GM23248 (cell line): ENCODE measurements at regions not wholly inside any gene's neighbourhood (a gene's known extent, or its start where the extent isn't known, plus 50 kb on each side); places are given as distances from the start of the nearest gene placed in this dataset.
A peak's percentile ranks its signal among the peaks of the same experiment; 100 is the strongest.

Experiments used
- DNase-seq: peaks from one replicate; pipeline ENCODE4 v3.0.0-alpha.2; 2015
- H2AFZ ChIP-seq: fragments of 200-600 bp; sonication (generic); 2 replicates; pipeline ENCODE4 v1.6.1; 2016; ENCODE audit warnings: antibody characterized with exemption
- H3F3A ChIP-seq: fragments of 200-600 bp; sonication (generic); 2 replicates; pipeline ENCODE4 v1.6.1; 2016; ENCODE audit warnings: mild to moderate bottlenecking, antibody characterized with exemption, mixed run types; ENCODE audit not compliant: insufficient read depth
- H3K27ac ChIP-seq: fragments of 200-600 bp; sonication (generic); 2 replicates; pipeline ENCODE4 v1.5.1; 2016; ENCODE audit warnings: mild to moderate bottlenecking
- H3K27me3 ChIP-seq: fragments of 200-600 bp; sonication (generic); replicated peaks from 2 replicates; pipeline ENCODE4 v1.6.1; 2016; ENCODE audit warnings: mild to moderate bottlenecking; ENCODE audit not compliant: insufficient read depth
- H3K36me3 ChIP-seq: fragments of 200-600 bp; sonication (generic); 2 replicates; pipeline ENCODE4 v1.6.1; 2016; ENCODE audit warnings: low read depth, mild to moderate bottlenecking
- H3K4me1 ChIP-seq: fragments of 200-600 bp; sonication (generic); 2 replicates; pipeline ENCODE4 v1.6.1; 2016; ENCODE audit warnings: mild to moderate bottlenecking; ENCODE audit not compliant: insufficient read depth
- H3K4me2 ChIP-seq: fragments of 200-600 bp; sonication (generic); one replicate; pipeline ENCODE4 v1.6.1; 2016; ENCODE audit warnings: mild to moderate bottlenecking; ENCODE audit not compliant: unreplicated experiment
- H3K4me3 ChIP-seq: fragments of 200-600 bp; sonication (generic); 2 replicates; pipeline ENCODE4 v1.5.1; 2016; ENCODE audit warnings: mild to moderate bottlenecking
- H3K79me2 ChIP-seq: fragments of 200-600 bp; sonication (generic); 2 replicates; pipeline ENCODE4 v1.6.1; 2016; ENCODE audit warnings: mild to moderate bottlenecking; ENCODE audit not compliant: insufficient read depth
- H3K9ac ChIP-seq: fragments of 200-600 bp; sonication (generic); 2 replicates; pipeline ENCODE4 v1.6.1; 2016; ENCODE audit warnings: mild to moderate bottlenecking
- H3K9me2 ChIP-seq: fragments of 200-600 bp; sonication (generic); 2 replicates; pipeline ENCODE4 v1.6.1; 2016; ENCODE audit warnings: mixed run types, mild to moderate bottlenecking, moderate library complexity; ENCODE audit not compliant: insufficient read depth
- H3K9me3 ChIP-seq: fragments of 200-600 bp; sonication (generic); one replicate; pipeline ENCODE4 v1.6.1; 2017; ENCODE audit warnings: low read depth
- H4K20me1 ChIP-seq: fragments of 200-600 bp; sonication (generic); 2 replicates; pipeline ENCODE4 v1.6.0; 2016; ENCODE audit not compliant: insufficient read depth
- EZH2 ChIP-seq: fragments of 200-600 bp; sonication (generic); IDR thresholded peaks from 2 replicates; pipeline ENCODE4 v1.6.1; 2018; ENCODE audit warnings: antibody characterized with exemption, mild to moderate bottlenecking; ENCODE audit not compliant: insufficient read depth, poor library complexity, severe bottlenecking
- EZH2phosphoT487 ChIP-seq: fragments of 200-600 bp; sonication (generic); IDR thresholded peaks from 2 replicates; pipeline ENCODE4 v1.6.1; 2018; ENCODE audit warnings: antibody characterized with exemption, moderate library complexity, mild to moderate bottlenecking, low read depth; ENCODE audit not compliant: insufficient read depth
- WGBS, 2 experiments: methylation state at CpG; one replicate each; pipeline ENCODE4 v1.1.6; 2015 to 2017; ENCODE audit warnings: low lambda C conversion rate in 2 of 2, low coverage in 1 of 2; ENCODE audit errors: missing lambda C conversion rate in 2 of 2; 5-methylcytosine and 5-hydroxymethylcytosine counted together
- in situ Hi-C: fragments of 300-500 bp; cut with MboI; formaldehyde crosslinking; loops from 2 replicates; pipeline ENCODE4 v1.15.0; 2020

DNA sequence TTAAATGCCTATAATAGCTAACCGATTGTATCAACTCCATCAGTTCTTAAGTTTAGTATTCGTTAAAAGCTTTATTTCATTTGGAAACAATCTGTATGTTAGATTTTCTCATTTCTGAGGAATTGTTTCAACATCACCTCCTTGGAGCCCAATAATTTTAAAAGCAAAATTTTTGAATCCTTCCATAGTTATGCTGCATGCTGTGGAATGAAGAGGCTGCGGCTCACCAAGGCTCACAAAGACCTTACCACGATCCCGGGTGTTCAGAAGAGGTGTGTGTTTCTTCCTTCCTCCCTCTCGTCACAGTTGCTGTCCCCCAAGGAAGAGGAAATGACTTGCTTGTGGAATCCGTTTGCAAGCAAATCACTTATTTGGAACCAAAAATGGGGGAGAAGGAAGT lies 143.8 kb downstream of the FGF1 start:
- H4K20me1 ChIP-seq = no peaks in the 10 kb centered on the region
- no peak overlapping the region for H3K4me3 ChIP-seq
- no peaks in the 10 kb centered on the region for H3K9me3 ChIP-seq
- H2AFZ ChIP-seq = no peak overlapping the region
- no peak overlapping the region for H3K9ac ChIP-seq
- no peak overlapping the region for H3K27ac ChIP-seq
- no peaks in the 10 kb centered on the region for H3K9me2 ChIP-seq
- DNase-seq = no peak
- in situ Hi-C loops = loop anchor here (10.0 kb wide), 1 partner anchor 217 kb away; the partner anchor contains the start of gene SPRY4
- H3K4me1 ChIP-seq = peaks cover 56% of the 10 kb centered on the region
- H3K36me3 ChIP-seq = no peaks in the 10 kb centered on the region
- TF ChIP-seq EZH2 (no peak), EZH2phosphoT487 (no peak)
- no peak overlapping the region for H3K4me2 ChIP-seq
- H3K27me3 ChIP-seq = no peaks in the 10 kb centered on the region
- H3K79me2 ChIP-seq = no peaks in the 10 kb centered on the region
- H3F3A ChIP-seq = peaks cover 21% of the 10 kb centered on the region
- WGBS, 2 experiments = 89 to 93% methylated on average over 7 of the region's 7 CpGs

GRCh38 chr5:142540922-142541422 lies 144.9 kb downstream of the FGF1 start:
- H3K9ac ChIP-seq = peak overlapping the region; percentile 26
- in situ Hi-C loops = loop anchor here (10.0 kb wide), 1 partner anchor 216 kb away; the partner anchor contains the start of gene SPRY4
- H3K27ac ChIP-seq = peak overlapping the region; percentile 42
- H3K27me3 ChIP-seq = no peaks in the 10 kb centered on the region
- WGBS, 2 experiments = 3 to 4% methylated on average over 8 of the region's 8 CpGs
- no peaks in the 10 kb centered on the region for H4K20me1 ChIP-seq
- peak overlapping the region; percentile 61 for H2AFZ ChIP-seq
- DNase-seq = peak; percentile 79
- TF ChIP-seq EZH2phosphoT487 = no peak
- no peak for TF ChIP-seq EZH2
- H3K79me2 ChIP-seq = no peaks in the 10 kb centered on the region
- peak overlapping the region; percentile 54 for H3K4me3 ChIP-seq
- peaks cover 21% of the 10 kb centered on the region for H3F3A ChIP-seq
- no peaks in the 10 kb centered on the region for H3K9me3 ChIP-seq
- no peaks in the 10 kb centered on the region for H3K36me3 ChIP-seq
- H3K9me2 ChIP-seq = no peaks in the 10 kb centered on the region
- H3K4me1 ChIP-seq = peaks cover 56% of the 10 kb centered on the region
- peak overlapping the region; percentile 85 for H3K4me2 ChIP-seq

DNA sequence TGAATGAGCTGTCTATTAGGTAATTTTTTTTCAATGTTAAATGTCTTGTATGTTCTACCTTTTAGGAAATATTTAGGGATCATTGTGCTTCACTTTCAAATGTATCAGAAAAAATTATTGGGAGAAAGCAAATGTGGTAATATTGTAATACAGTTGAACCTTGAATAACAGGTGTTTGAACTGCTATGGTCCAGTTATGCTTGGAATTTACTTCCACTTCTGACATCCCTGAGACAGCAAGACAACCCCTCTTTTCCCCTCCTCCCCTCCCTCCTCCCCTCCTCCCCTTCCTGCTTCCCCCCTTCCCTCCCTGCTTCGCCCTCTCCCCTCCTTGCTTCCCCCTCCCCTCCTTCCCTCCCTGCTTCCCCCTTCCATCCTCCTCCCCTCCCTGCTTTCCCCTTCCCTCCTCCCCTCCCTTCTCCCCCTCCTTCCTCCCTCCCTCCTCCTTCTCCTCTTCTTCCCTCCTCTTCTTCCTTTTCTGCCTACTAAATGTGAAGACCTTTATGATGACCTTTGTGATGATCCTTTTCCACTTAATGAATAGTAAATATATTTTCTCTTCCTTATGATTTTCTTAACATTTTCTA lies 146.6 kb downstream of the FGF1 start:
- H3K36me3 ChIP-seq = no peaks in the 10 kb centered on the region
- peaks cover 21% of the 10 kb centered on the region for H3F3A ChIP-seq
- in situ Hi-C loops = no loop called here
- H3K4me1 ChIP-seq = peaks cover 40% of the 10 kb centered on the region
- no peak for DNase-seq
- H3K4me2 ChIP-seq = no peak overlapping the region
- no peaks in the 10 kb centered on the region for H4K20me1 ChIP-seq
- H3K27ac ChIP-seq = no peak overlapping the region
- H3K9me2 ChIP-seq = no peaks in the 10 kb centered on the region
- TF ChIP-seq EZH2phosphoT487 (no peak), EZH2 (no peak)
- no peak overlapping the region for H2AFZ ChIP-seq
- H3K4me3 ChIP-seq = no peak overlapping the region
- H3K79me2 ChIP-seq = no peaks in the 10 kb centered on the region
- WGBS, 2 experiments = 70 to 87% methylated on average over 1 of the region's 1 CpG
- no peak overlapping the region for H3K9ac ChIP-seq
- H3K27me3 ChIP-seq = no peaks in the 10 kb centered on the region
- H3K9me3 ChIP-seq = no peaks in the 10 kb centered on the region

DNA sequence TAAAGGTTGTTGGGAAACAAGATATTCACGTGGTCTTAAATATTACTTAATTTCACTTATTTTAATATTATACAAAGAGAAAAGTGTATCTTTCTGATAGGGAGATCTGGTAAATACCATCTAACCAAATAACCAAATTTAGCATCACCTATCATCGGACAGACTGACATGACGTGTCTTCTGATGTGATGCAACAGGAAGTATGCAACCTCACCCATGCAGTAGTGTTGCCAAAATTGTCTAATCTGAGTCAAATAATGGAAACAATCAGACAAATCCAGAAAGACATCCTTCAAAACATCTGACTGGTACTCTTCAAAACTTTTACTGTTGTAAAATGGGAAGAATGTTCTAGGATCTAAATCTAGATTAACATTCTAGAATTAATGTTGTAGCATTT lies 148.0 kb downstream of the FGF1 start:
- Histone ChIP-seq H3K4me3 (no peak overlapping the region), H3K9me2 (no peaks in the 10 kb centered on the region), H3K9ac (no peak overlapping the region), H3K27ac (no peak overlapping the region), H3F3A (peaks cover 16% of the 10 kb centered on the region), H3K36me3 (no peaks in the 10 kb centered on the region), H2AFZ (no peak overlapping the region), H3K4me1 (peaks cover 27% of the 10 kb centered on the region), H3K27me3 (no peaks in the 10 kb centered on the region), H3K9me3 (no peaks in the 10 kb centered on the region), H3K4me2 (no peak overlapping the region), H3K79me2 (no peaks in the 10 kb centered on the region), H4K20me1 (no peaks in the 10 kb centered on the region)
- peak; percentile 71 for DNase-seq
- 39 to 40% methylated on average over 3 of the region's 3 CpGs for WGBS, 2 experiments
- in situ Hi-C loops = no loop called here
- TF ChIP-seq EZH2 = no peak
- no peak for TF ChIP-seq EZH2phosphoT487

- Histone ChIP-seq H2AFZ (no peak overlapping the region), H3K4me2 (no peak overlapping the region), H3K9me2 (no peaks in the 10 kb centered on the region), H3K9ac (no peak overlapping the region), H3K4me3 (no peak overlapping the region), H3F3A (peaks cover 20% of the 10 kb centered on the region), H4K20me1 (no peaks in the 10 kb centered on the region), H3K9me3 (no peaks in the 10 kb centered on the region), H3K79me2 (no peaks in the 10 kb centered on the region), H3K27me3 (no peaks in the 10 kb centered on the region), H3K27ac (no peak overlapping the region), H3K36me3 (no peaks in the 10 kb centered on the region), H3K4me1 (peaks cover 15% of the 10 kb centered on the region; the same call in 1 of the 2 replicates)
- 97 to 99% methylated on average over 4 of the region's 4 CpGs for WGBS, 2 experiments
- in situ Hi-C loops = no loop called here
- no peak for DNase-seq
- no peak for TF ChIP-seq EZH2phosphoT487
- no peak for TF ChIP-seq EZH2
These were observed 153.1 kb downstream of the FGF1 start for GRCh38 chr5:142532781-142533176.
